Neutrophil (primary cell): ENCODE measurements at regions not wholly inside any gene's neighbourhood (a gene's known extent, or its start where the extent isn't known, plus 50 kb on each side); places are given as distances from the start of the nearest gene placed in this dataset.

ENCODE experiments used
- H3K27ac ChIP-seq: fragments of 200-600 bp; sonication (generic); 2 replicates; pipeline ENCODE4 v1.5.1; 2016; ENCODE audit warnings: mild to moderate bottlenecking, moderate library complexity
- H3K27me3 ChIP-seq: fragments of 200-600 bp; sonication (generic); 2 replicates; pipeline ENCODE4 v1.6.0; 2016; ENCODE audit warnings: mild to moderate bottlenecking
- H3K36me3 ChIP-seq: fragments of 200-600 bp; sonication (generic); 2 replicates; pipeline ENCODE4 v1.5.1; 2017
- H3K4me1 ChIP-seq, 2 experiments: fragments of 200-600 bp in 1 of 2; sonication (generic) in 1 of 2; 1 replicate in 1 of 2; 2 replicates in 1 of 2; pipeline versions ENCODE4 v1.5.1 to v1.6.1; 2013 to 2016; ENCODE audit warnings: low read depth in 1 of 2, low read length in 1 of 2, mild to moderate bottlenecking in 1 of 2, moderate library complexity in 1 of 2; ENCODE audit not compliant: control insufficient read depth in 1 of 2, insufficient read depth in 1 of 2
- H3K4me3 ChIP-seq, 2 experiments: fragments of 200-600 bp in 1 of 2; sonication (generic) in 1 of 2; 1 replicate in 1 of 2; 2 replicates in 1 of 2; pipeline ENCODE4 v1.5.1; 2013 to 2016; ENCODE audit warnings: low read depth in 1 of 2, low read length in 1 of 2, mild to moderate bottlenecking in 1 of 2, moderate library complexity in 1 of 2
- H3K9me3 ChIP-seq: fragments of 200-600 bp; sonication (generic); 2 replicates; pipeline ENCODE4 v1.5.1; 2016
- TF ChIP-seq, protein P1 (sequence below): fragments of 200-600 bp; sonication (generic); IDR thresholded peaks from 2 replicates; pipeline ENCODE4 v1.5.1; 2016; ENCODE audit warnings: antibody characterized with exemption

DNA sequence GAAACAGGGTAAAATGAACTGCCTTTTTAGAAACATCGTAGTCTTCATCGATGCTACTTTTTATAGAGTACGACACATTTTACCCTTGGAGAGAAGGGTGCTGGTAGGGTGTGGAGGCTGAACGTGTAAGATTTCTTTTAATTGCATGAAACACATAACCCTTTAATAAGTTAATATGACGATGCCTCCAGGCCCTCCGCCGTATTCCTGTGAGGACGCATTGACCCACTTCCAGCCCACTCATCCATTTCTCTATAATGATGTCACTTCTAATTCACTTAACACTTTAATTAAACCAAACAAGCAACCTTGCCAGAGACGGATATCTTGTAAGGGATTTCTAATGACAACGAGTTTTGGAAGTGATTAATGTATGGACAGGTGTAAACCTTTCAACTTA lies 158.7 kb downstream of the IRX2 start:
- Histone ChIP-seq H3K27me3 (no peaks in the 10 kb centered on the region), H3K36me3 (no peaks in the 10 kb centered on the region), H3K27ac (no peak overlapping the region), H3K9me3 (no peaks in the 10 kb centered on the region), H3K4me3 (no peak overlapping the region), H3K4me1 (no peaks in the 10 kb centered on the region)
- TF ChIP-seq, protein P1, sequence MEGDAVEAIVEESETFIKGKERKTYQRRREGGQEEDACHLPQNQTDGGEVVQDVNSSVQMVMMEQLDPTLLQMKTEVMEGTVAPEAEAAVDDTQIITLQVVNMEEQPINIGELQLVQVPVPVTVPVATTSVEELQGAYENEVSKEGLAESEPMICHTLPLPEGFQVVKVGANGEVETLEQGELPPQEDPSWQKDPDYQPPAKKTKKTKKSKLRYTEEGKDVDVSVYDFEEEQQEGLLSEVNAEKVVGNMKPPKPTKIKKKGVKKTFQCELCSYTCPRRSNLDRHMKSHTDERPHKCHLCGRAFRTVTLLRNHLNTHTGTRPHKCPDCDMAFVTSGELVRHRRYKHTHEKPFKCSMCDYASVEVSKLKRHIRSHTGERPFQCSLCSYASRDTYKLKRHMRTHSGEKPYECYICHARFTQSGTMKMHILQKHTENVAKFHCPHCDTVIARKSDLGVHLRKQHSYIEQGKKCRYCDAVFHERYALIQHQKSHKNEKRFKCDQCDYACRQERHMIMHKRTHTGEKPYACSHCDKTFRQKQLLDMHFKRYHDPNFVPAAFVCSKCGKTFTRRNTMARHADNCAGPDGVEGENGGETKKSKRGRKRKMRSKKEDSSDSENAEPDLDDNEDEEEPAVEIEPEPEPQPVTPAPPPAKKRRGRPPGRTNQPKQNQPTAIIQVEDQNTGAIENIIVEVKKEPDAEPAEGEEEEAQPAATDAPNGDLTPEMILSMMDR: no peak

DNA sequence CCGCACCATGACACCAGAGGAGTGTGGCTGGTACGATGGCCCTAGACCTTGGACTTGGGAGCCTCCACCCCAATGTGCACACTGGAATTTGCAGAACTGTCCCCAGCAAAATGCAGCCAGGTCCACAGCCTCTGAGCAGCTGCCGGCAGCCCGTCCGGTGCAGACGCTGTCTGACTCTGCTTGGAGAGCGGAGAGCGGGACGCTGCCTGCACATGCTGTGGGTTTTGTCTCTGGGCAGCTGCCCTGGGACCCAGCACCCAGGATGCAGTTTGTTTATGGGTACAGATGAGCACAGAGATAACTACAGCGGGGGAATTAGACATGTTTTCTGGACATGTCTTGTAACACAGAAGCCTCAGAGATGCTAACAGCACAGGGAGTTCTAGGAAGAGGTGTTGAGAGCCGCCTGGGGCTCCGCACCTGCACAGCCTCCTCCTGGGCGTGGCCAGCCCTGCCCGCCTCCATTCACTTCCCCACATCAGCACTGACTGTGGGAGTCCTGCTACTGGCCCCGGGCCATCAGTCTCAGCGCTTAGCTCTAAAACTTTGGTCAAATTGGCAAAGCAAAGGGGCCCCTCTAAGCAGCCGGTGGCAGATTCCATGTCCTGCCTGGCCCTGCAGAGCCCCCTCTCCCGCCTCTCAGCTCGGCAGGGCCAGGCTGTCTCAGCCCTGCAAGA lies 159.6 kb downstream of the IRX2 start:
- Histone ChIP-seq H3K27ac (no peak overlapping the region), H3K9me3 (no peaks in the 10 kb centered on the region)
- TF ChIP-seq, protein P1: no peak

DNA sequence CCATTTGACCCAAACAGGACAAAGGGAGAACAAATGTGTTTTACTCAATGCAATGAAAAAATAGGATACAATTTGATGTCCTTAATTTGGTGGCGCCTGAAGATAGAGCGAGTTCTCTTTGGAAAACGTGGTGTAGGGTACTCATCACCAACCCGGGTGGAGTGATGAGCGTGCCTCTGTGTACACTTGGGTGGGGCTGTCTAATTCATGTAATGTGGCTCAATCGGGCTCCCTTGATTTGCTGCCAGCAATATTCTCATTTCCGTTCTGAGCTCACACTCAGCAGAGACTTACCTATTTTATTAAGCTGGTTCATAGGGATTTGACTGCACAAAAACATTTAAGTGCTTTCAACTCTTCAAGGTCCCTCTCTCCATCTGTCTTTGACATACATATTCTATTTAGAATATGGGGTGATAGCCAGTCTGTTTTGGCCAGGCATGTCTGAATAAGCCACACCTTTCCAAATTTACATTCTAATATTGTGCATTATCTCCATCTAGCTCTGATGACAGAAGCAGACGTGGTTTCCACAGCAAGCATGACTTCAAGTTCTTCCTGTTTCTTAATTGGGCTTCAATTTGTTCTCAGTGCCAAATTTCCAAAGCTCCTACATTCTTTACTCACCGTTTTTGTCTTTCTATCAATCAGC lies 162.5 kb downstream of the IRX2 start:
- Histone ChIP-seq H3K4me1 (no peaks in the 10 kb centered on the region), H3K36me3 (no peaks in the 10 kb centered on the region), H3K27me3 (no peaks in the 10 kb centered on the region), H3K4me3 (no peak overlapping the region), H3K27ac (no peak overlapping the region), H3K9me3 (no peaks in the 10 kb centered on the region)
- TF ChIP-seq, protein P1: no peak

More for the DNA sequence above, 159.6 kb downstream of the IRX2 start:
- Histone ChIP-seq H3K4me3 (no peak overlapping the region), H3K27me3 (no peaks in the 10 kb centered on the region), H3K4me1 (no peaks in the 10 kb centered on the region), H3K36me3 (no peaks in the 10 kb centered on the region)

DNA sequence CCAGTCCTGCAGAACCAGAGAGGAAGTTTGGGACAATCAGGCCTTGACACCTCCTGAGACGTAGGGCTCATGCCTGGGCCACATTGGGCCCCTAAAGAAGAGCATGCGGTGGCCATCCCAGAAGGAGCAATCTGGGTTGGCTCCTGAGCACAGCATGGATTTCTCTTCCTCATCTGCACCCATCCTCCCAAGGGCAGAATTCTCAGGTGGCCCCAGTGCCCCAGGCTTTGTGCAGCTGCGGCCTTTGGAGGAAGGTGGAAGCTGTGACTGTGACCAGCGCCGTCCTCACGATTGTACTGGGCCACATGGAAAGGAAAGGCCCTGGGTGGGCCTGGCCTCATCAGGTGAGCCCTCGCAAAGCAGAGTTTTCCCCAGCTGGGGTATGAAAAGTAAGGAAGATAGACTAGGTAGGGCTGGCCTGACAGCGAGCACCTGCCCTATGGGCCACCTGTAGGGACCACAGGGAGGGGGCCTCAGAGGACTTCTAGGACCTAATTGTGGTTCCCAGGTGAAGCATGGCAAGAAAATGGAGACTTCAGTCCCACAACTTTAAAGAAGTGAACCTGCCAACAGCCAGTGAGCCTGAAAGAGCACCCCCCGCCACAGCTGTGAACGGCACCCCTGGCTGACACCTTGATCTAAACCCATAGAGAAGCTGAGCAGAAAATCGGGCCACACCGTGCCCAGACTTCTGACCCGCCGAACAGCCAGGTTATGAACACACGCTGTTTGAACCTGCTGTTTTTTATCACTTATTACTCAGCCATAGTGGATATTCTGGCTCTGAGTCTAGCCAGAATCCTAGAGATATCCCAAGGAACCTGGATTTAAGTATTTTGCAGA lies 164.1 kb downstream of the IRX2 start:
- H3K9me3 ChIP-seq: no peaks in the 10 kb centered on the region
- TF ChIP-seq, protein P1: no peak
- no peak overlapping the region for H3K27ac ChIP-seq
- no peaks in the 10 kb centered on the region for H3K4me1 ChIP-seq
- no peaks in the 10 kb centered on the region for H3K36me3 ChIP-seq
- no peak overlapping the region for H3K4me3 ChIP-seq
- no peaks in the 10 kb centered on the region for H3K27me3 ChIP-seq

DNA sequence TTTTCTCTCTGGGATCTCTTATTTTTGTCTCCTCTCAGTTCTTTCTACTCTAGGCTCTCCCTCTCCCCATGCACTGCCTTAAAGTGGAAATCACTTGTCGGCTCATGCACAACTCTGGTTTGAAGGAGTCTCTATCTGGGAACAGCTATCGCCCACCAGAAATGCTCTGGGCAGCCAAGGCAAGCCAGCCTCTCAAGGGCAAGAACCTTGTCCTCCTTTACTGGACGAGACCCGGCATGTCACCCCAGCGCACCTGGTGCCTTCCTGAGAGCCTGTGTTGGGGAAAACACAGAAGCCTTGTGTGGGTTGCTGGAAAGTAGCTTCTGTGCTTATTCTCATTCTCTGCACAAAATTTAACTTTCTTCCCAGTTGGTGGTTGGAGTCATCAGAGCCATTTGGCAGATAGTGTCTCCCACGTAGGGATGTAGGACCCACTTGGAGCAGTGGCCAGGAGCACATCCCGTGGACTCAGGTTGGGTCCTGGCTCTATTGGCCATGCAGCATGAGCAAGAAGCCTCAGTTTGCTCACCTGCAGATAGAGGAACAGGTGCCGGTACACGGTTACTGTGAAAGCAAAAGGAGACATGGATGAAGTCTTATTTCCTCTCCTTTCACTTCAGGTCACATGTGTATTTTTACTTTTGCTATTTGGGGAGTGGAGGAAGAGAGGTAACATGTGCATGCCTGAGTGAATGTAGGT lies 165.3 kb downstream of the IRX2 start:
- no peaks in the 10 kb centered on the region for H3K4me1 ChIP-seq
- no peaks in the 10 kb centered on the region for H3K9me3 ChIP-seq

More for the DNA sequence above, 165.3 kb downstream of the IRX2 start:
- no peak overlapping the region for H3K4me3 ChIP-seq
- no peak overlapping the region for H3K27ac ChIP-seq
- TF ChIP-seq, protein P1: no peak
- H3K36me3 ChIP-seq: no peaks in the 10 kb centered on the region
- H3K27me3 ChIP-seq: no peaks in the 10 kb centered on the region
